Cardiac muscle cell (in vitro differentiated cells and primary cell): ENCODE measurements at regions not wholly inside any gene's neighbourhood (a gene's known extent, or its start where the extent isn't known, plus 50 kb on each side); places are given as distances from the start of the nearest gene placed in this dataset.

ENCODE experiments used
- DNase-seq, 2 donors: peaks; one replicate each; pipeline versions ENCODE4 v3.0.0 to v3.0.0-alpha.2; 2010 to 2017; ENCODE audit warnings: low read depth in 1 of 2, low spot score in 1 of 2
- H3K27ac ChIP-seq: fragments of 200-600 bp; sonication (generic); 2 replicates; pipeline ENCODE4 v1.5.1; 2016
- H3K27me3 ChIP-seq: fragments of 200-600 bp; sonication (generic); 2 replicates; pipeline ENCODE4 v1.6.0; 2016; ENCODE audit warnings: control low read depth
- H3K36me3 ChIP-seq: fragments of 200-600 bp; sonication (generic); 2 replicates; pipeline ENCODE4 v1.5.1; 2016; ENCODE audit warnings: control low read depth
- H3K4me1 ChIP-seq: fragments of 200-600 bp; sonication (generic); 2 replicates; pipeline ENCODE4 v1.8.1; 2017; ENCODE audit warnings: low read depth, mild to moderate bottlenecking, mixed run types
- H3K4me3 ChIP-seq: fragments of 200-600 bp; sonication (generic); 2 replicates; pipeline ENCODE4 v1.5.1; 2016; ENCODE audit warnings: mild to moderate bottlenecking
- H3K9me3 ChIP-seq: fragments of 200-600 bp; sonication (generic); 2 replicates; pipeline ENCODE4 v1.5.1; 2017; ENCODE audit warnings: low read depth, mild to moderate bottlenecking, control low read depth
- CTCF ChIP-seq: IDR thresholded peaks from 2 replicates; pipeline ENCODE4 v1.5.1; 2012; ENCODE audit warnings: low read depth, mild to moderate bottlenecking, low read length

DNA sequence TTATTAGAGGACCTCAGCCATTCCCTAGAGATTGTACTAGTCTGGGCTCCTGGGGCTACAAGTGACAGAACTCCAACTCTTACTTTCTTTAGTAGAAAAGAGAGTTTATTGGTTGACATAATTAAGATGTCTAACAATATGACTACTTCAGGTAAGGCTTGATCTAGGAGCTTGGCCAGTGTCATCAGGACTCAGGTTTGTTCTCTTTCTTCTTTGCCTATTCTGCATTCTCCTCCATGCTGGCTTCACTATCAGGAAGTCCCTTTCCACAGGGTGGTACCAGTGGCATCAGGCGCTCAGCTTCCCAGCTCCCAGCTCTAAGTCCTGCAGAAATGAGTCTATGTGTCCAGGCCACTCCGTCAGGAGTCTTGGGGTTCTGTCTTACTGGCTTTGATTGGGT, 286.1 kb upstream of the EEF2KMT start:
- DNase-seq, result no peak
- no peak for TF ChIP-seq CTCF
- no peak overlapping the region for H3K4me3 ChIP-seq

DNA sequence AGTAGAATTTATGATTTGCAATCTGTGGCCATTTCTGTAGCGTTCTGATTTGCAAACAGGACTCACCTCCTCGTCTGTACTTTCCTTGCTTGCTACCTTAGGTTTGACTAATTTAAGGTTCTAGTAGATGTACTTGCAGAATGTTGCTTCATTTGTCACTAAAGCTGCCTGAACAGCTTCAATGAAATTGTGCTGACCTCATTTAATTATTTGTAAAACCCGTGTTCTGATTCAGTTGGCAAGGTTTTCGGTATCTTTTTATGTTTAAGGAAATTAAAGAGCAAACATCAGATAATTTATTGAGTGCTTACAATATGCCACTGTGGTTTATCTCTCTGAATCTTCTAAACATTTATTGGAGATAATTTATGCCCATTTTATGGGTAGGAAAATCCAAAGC, 284.9 kb upstream of the EEF2KMT start:
- Histone ChIP-seq H3K36me3 (no peaks in the 10 kb centered on the region), H3K9me3 (no peaks in the 10 kb centered on the region), H3K27ac (no peak overlapping the region), H3K4me1 (no peaks in the 10 kb centered on the region), H3K27me3 (no peaks in the 10 kb centered on the region), H3K4me3 (no peak overlapping the region)
- DNase-seq, result no peak
- no peak for TF ChIP-seq CTCF

More for the DNA sequence above, 286.1 kb upstream of the EEF2KMT start:
- H3K4me1 ChIP-seq, result no peaks in the 10 kb centered on the region
- no peaks in the 10 kb centered on the region for H3K27me3 ChIP-seq
- no peaks in the 10 kb centered on the region for H3K9me3 ChIP-seq
- H3K27ac ChIP-seq, result no peak overlapping the region
- H3K36me3 ChIP-seq, result no peaks in the 10 kb centered on the region

GRCh38 chr16:5381481-5381880, 283.9 kb upstream of the EEF2KMT start:
- Histone ChIP-seq H3K4me3 (no peak overlapping the region), H3K27ac (no peak overlapping the region), H3K9me3 (no peaks in the 10 kb centered on the region), H3K36me3 (no peaks in the 10 kb centered on the region), H3K4me1 (no peaks in the 10 kb centered on the region), H3K27me3 (no peaks in the 10 kb centered on the region)
- no peak for TF ChIP-seq CTCF
- no peak for DNase-seq

DNA sequence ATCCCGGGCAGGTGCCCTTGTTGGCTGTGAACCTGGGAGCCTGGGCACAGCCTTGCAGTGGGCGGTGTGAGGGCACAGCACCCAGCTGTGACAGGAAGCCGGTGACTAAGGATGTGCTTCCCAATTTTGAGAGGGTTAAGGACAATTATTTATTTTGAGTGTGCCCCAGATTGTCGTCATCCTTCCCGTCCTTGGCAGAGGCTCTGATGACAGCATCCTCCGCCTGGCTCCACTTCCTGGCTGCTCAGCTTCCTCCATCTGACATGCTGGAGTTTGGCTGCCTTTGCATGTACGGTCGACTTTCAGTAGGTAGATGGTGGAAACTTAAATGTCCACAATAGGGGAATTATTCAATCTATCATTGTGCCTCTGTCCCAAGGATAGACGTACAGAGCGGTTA, 282.4 kb upstream of the EEF2KMT start:
- Histone ChIP-seq H3K27ac (no peak overlapping the region), H3K27me3 (no peaks in the 10 kb centered on the region), H3K4me1 (no peaks in the 10 kb centered on the region), H3K4me3 (no peak overlapping the region), H3K9me3 (no peaks in the 10 kb centered on the region), H3K36me3 (no peaks in the 10 kb centered on the region)
- no peak for TF ChIP-seq CTCF
- DNase-seq, result no peak

DNA sequence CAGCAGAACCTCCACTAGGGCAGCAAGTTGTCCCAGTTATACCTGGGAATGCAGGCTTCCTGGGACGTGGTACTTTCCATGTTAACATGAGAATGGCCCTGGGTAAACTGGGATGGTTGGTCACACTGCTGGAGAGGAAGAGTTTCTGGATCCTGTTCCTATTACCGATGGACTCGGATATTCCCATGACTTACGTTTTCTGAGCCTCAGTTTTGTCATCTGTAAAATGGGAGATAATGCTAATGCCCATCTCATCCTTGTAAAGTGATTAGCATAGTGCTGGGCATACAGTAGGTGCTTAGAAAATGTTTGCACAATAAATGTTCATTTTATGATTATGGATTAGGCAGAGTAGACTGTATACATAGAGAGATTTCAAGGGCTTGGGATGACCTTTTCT, 280.9 kb upstream of the EEF2KMT start:
- Histone ChIP-seq H3K9me3 (no peaks in the 10 kb centered on the region), H3K4me3 (no peak overlapping the region), H3K27me3 (no peaks in the 10 kb centered on the region), H3K36me3 (no peaks in the 10 kb centered on the region), H3K4me1 (no peaks in the 10 kb centered on the region), H3K27ac (no peak overlapping the region)
- TF ChIP-seq CTCF, result no peak
- no peak for DNase-seq
